ENCODE measurements at regions not wholly inside any gene's neighbourhood (a gene's known extent, or its start where the extent isn't known, plus 50 kb on each side); places are given as distances from the start of the nearest gene placed in this dataset.
A peak's percentile ranks its signal among the peaks of the same experiment; 100 is the strongest.
"Not testable (repeated sequence)": the region's sequence is repeated elsewhere in the genome, so short reads cannot be mapped to it uniquely, and the experiment has no call there.

GRCh38 chr2:240191001-240191400, 50.5 kb upstream of the OTOS start:
- DNase-seq (ENCODE audit: low read depth in 2 of 2) = no peak

DNA sequence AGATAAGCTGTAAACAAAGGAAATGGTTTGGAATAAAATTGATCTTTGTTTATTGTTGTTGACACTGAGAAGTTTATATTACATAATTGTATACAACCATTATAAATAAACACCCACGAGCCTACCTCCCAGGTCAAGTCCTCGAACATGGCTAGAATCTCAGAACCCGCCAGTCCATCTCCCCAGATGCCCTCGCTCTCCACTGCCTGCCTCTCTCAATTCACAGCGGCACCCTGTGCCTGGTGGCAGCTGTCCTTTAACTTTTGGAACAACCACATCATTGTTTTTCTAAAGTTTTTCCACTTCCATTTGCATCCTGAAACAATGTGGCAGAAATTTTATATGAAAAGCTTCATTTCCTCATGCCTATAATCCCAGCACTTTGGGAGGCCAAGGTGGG, 52.2 kb upstream of the OTOS start:
- no peak for DNase-seq (ENCODE audit: low read depth in 2 of 2)

DNA sequence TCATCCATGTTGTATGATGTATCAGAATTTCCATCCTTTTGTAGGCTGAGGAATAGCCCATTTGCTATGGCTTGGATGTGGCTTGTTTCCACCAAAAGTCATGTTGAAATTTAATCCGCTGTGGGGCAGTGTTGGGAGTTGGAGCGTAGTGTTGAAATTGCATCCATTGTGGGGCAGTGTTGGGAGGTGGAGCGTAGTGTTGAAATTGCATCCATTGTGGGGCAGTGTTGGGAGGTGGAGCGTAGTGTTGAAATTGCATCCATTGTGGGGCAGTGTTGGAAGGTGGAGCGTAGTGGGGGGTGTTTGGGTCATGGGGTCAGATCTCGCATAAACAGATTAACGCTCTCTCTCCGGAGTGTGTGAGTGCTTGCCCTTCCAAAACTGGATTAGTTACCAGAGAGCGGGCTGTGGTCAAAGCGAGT, 53.9 kb upstream of the OTOS start:
- DNase-seq (ENCODE audit: low read depth in 2 of 2) = not testable (repeated sequence)

GRCh38 chr2:240195316-240195861, 54.9 kb upstream of the OTOS start:
- no peak for DNase-seq (ENCODE audit: low read depth in 2 of 2)

DNA sequence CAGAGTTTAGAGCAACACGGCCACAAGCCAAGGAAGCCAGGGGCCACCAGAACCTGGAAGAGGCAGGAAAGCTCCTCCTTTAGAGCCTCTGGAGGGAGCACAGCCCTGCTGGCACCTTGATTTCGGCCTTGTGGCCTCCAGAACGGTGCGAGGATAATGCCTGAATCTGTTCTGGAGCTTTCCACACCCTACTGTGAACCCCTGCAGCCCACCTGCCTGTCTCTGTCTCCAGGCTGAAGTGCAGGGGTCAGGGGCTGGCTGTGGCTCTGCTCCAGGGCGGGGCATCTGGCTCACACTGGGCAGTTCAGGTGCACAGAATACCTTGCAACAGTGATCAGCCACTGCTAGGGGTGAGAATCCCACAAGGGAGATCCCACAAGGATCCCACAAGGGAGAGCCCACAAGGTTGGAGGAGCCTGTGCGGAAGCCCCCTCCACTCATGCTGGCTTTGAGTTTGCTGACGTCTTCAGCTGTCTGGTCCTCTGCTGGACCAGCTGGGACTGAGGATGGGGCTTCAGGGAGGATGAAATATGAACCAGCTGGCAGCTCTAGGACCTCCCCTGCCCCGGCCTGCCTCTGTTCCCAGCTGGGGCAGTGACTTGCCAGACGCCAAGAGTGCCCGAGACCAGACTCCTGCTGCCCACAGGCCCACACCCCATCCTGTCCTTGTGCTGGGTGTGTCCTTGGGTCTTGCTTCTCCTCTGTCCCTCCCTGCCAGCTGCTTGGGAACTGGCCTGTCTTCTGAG, 56.4 kb upstream of the OTOS start:
- no peak for DNase-seq (ENCODE audit: low read depth in 2 of 2)

DNA sequence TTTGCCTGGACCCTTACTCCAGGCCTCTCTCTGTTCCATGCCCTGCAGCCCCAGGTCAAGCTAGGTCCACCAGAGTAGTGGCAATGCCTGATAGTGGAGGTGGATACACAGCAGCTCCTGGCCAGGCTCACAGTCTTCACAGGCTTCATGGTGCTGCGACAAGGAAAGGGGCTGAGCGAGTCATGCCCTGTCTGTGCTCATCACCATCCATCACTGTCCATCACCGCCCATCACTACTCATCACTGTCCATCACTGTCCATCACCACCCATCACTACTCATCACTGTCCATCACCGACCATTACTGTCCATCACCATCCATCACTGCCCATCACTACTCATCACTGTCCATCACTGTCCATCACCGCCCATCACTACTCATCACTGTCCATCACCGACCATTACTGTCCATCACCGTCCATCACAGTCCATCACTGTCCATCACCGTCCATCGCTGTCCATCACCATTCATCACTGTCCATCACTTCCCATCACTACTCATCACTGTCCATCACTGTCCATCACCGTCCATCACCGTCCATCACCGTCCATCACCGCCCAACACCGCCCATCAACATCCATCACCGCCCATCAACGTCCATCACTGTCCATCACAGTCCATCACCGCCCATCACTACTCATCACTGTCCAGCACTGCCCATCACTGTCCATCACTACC, 57.1 kb upstream of the OTOS start:
- no peak for DNase-seq (ENCODE audit: low read depth in 2 of 2)

DNA sequence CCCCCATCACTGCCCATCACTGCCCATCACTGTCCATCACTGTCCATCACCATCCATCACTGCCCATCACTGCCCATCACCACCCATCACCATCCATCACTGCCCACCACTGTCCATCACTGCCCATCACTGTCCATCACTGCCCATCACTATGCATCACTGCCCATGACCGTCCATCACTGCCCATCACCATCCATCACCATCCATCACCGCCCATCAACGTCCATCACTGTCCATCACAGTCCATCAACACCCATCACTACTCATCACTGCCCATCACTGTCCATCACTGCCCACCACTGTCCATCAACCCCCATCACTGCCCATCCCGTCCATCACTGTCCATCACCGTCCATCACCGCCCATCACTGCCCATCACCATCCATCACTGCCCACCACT, 57.8 kb upstream of the OTOS start:
- DNase-seq (ENCODE audit: low read depth in 2 of 2) = no peak

DNA sequence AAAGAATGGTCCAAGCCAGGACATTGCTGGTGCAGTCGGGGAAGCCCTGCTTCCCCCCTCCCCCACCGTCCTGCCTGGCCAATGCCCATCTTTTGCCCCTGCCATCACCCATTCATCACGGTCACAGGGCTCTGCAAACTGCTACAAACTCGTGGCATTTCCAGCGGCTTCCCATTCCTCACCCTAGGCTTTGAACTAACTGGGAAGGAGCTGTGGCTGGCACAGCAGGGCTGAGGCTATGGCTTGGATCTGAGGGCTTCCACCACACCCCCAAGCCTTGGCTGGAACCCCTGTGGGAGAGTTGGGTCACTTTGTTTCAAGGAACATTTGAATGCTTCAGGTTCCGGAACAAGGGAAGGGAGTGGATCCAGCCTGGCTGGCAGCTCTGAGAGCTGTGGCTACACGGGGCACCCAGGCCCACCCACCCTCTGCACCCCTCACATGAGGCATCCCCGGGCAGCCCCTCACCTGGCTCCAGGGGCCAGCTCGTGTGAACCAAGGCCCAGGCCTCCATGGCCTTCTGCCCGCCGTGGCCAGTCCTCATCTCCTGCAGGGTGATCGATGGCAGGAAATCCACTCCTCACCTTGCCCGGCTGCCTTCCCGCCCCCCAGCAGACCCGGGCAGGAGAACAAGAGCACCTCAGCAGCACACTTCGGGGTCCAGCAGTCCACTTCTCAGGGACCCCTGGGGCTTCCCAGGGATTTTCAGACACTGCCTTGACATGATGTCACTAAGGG, 58.8 kb upstream of the OTOS start:
- no peak for DNase-seq (ENCODE audit: low read depth in 2 of 2)

- no peak for DNase-seq (ENCODE audit: low read depth in 2 of 2)
Measured at GRCh38 chr2:240200230-240201051, 60.0 kb upstream of the OTOS start.

GRCh38 chr2:240201866-240202265, 61.4 kb upstream of the OTOS start:
- DNase-seq (ENCODE audit: low read depth in 2 of 2) = no peak

DNA sequence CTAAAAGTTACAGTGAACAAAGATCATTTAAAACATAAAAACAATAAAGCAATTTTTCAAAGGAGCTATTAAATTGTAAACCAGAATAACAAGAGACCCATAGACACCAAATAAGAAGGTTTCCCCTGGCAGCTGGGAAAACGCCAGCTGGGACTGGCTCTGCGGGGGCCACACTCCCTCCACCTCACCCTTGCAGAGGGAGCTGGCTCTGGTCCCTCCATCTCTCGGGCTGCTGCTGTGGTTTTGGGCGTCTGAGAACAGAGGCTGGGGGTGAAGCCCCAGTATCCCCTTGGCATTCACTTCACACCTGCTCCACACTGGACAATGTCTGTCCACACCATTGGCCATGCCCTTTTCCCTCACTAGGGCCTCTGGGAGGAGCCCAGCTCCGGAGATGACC, 62.1 kb upstream of the OTOS start:
- no peak for DNase-seq (ENCODE audit: low read depth in 2 of 2)

DNA sequence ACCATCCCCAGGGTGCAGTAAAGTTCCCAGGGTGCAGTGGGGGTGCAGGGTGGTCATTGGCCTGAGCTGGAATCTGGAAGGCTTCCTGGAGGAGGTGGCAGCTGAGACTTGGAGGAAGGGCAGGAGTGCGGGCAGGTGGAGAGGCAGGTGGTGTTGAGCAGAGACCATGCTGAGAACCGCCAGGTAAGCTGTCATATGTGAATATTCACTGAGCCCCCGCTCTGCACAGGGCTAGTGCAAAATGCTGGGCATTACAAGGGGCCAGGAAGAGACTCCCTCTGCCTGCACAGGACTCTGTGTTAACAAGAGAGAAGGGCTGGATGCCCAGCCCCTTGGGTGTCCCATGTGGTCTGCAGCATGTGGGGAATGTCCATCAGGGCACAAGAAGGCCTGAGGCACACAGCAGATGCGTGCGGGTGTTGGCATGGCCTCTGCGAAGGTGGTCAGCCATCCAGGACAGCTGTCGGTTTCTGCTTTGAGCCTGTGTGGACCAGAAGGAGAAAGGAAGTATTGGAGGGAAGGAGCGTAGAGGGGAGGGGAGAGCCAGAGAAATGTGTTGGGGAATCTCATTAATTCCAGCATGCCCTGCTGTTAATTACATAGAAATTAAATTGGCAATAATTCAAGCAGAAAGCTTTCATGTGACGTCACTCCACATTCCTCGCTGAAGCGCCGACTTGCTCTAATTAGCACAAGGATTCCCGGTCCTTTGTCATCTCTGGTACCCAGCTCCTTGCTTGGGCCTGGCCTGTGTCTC, 62.8 kb upstream of the OTOS start:
- DNase-seq (ENCODE audit: low read depth in 2 of 2) = no peak

- no peak for DNase-seq (ENCODE audit: low read depth in 2 of 2)
Measured at GRCh38 chr2:240203788-240204270, 63.4 kb upstream of the OTOS start.

DNA sequence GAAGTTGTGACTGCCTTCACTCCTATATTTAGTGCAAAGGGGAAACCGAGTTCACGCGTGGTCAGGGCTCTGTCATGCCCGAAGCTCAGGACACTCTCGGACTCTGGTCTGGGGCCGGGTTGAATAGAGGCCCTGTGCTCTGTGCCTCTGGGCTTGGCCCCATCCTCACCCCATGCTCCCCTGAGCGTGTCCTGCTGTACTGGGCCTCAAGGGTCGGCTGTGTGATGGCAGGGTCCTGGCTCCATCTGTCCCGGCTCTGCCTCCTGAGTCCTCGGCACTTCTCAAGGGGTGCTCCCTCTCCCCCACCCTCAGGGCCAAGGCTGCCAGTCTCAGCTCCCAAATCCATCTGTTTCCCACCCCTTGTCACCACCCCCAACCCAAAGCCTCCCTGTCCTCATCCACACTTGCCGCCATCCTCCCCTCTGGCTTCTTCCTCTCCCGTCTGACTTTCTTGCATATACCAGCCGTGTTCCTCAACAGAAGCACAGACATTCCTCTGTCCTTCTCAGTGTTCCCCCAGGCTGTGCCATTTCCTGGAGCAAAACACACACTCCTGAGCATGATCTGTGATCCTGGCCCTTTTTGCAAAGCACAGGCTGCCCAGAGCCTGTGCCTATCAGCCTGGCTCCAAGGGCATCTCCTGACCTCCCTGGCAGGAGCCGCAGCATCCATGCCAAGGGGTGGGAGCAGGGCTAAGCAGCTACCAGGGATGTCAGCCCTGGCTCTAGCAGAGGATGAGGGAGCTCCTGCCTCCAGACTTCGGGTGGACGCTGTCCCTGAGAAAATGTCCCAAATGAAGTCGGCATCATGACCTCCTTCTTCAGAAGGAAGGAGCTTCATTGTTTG, 64.2 kb upstream of the OTOS start:
- DNase-seq (ENCODE audit: low read depth in 2 of 2) = no peak

GRCh38 chr2:240205348-240205747, 64.9 kb upstream of the OTOS start:
- peak; percentile 64 to 74 for DNase-seq (ENCODE audit: low read depth in 2 of 2)

DNA sequence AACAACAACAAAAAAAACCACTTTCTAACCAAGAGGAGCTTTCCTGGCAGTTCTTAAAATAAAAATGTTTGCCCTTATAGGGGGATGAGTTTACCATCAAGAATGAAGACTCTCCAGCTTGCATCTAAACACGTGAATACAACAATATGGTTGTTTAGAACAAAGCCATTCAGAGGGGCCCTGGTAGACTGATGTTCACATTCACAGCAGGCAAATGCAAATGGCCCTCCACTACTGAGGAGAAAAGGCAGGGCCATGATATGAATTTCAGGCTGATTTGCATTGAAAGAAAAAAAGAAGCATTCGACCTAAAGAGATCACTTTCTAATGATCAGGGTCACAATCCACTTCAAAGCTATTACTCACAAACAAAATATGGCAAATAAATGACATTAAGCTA, 65.3 kb upstream of the OTOS start:
- no peak for DNase-seq (ENCODE audit: low read depth in 2 of 2)

DNA sequence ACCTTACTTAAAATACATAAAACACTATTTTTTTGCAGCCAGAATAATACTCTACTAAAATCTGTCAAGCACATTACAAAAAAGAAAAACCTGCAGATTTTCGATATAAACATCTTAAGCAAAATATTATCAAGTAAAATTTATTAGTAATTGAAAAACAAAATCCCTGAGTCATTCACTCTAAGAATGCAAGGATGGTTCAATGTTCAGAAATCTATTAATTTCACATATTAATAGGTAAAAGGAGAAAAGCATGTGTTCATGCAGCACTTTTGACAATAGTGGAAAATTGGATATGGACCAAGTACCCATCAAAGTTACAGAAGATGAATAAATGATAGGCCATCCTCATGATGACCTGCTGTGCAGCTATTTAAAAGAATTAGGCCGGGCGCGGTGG, 66.2 kb upstream of the OTOS start:
- DNase-seq (ENCODE audit: low read depth in 2 of 2) = no peak

- no peak for DNase-seq (ENCODE audit: low read depth in 2 of 2)
Measured at GRCh38 chr2:240207661-240208060, 67.2 kb upstream of the OTOS start.

GRCh38 chr2:240208096-240208495, 67.6 kb upstream of the OTOS start:
- DNase-seq (ENCODE audit: low read depth in 2 of 2) = no peak

All from stimulated activated CD4-positive, alpha-beta T cell treated with anti-CD3 and anti-CD28 coated beads, Interleukin-4, amount 100 ng/mL, for 48 hours (primary cell).